Muscle of leg (tissue), 3 donors: ENCODE measurements at regions not wholly inside any gene's neighbourhood (a gene's known extent, or its start where the extent isn't known, plus 50 kb on each side); places are given as distances from the start of the nearest gene placed in this dataset.
"Not testable (repeated sequence)": the region's sequence is repeated elsewhere in the genome, so short reads cannot be mapped to it uniquely, and the experiment has no call there.

Experiments used
- DNase-seq: peaks from one replicate; pipeline ENCODE4 v3.0.0; 2013
- H3K27ac ChIP-seq: one replicate; pipeline ENCODE4 v1.5.1; 2013; ENCODE audit warnings: mild to moderate bottlenecking, low read length, control low read depth
- H3K27me3 ChIP-seq: one replicate; pipeline ENCODE4 v1.6.1; 2013; ENCODE audit warnings: low read length; ENCODE audit not compliant: control insufficient read depth, insufficient read depth
- H3K36me3 ChIP-seq: one replicate; pipeline ENCODE4 v1.6.1; 2013; ENCODE audit warnings: low read length; ENCODE audit not compliant: control insufficient read depth, insufficient read depth
- H3K4me1 ChIP-seq: one replicate; pipeline ENCODE4 v1.6.1; 2013; ENCODE audit warnings: low read length; ENCODE audit not compliant: control insufficient read depth, insufficient read depth
- H3K4me3 ChIP-seq: one replicate; pipeline ENCODE4 v1.5.1; 2013; ENCODE audit warnings: low read length, control low read depth
- H3K9me3 ChIP-seq: replicated peaks from 2 replicates; pipeline ENCODE4 v1.6.1; 2013; ENCODE audit warnings: low read depth, low read length; ENCODE audit not compliant: control insufficient read depth
- WGBS: methylation state at CpG from one replicate; pipeline ENCODE4 v1.1.5; 2013; ENCODE audit warnings: missing lambda C conversion rate; ENCODE audit not compliant: insufficient coverage; 5-methylcytosine and 5-hydroxymethylcytosine counted together

DNA sequence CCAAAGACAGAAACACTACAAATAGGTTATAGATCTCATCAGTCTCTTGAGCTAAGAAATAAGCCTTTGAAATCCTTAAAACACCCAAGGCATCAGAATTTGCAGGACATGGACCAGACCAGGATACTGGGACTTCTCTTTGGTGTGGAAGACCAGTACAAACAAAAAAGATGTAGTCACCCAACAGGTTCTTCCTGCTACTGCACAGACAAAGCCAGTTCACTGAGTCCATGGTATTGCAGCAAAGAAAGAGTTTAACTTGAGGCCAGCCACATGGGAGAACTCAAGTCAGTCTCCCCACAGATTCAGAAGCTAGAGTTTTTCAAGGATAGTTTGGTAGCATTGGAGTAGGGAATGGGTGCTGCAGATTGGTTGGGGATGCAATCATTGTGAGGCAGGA, 169.6 kb upstream of the NDUFV2 start:
- no peak for DNase-seq
- Histone ChIP-seq H3K27ac (no peak overlapping the region), H3K36me3 (no peaks in the 10 kb centered on the region), H3K4me3 (no peak overlapping the region), H3K9me3 (peaks cover 12% of the 10 kb centered on the region), H3K27me3 (no peaks in the 10 kb centered on the region), H3K4me1 (peaks cover 4% of the 10 kb centered on the region)

GRCh38 chr18:8933714-8934284, 168.7 kb upstream of the NDUFV2 start:
- Histone ChIP-seq H3K4me3 (no peak overlapping the region), H3K4me1 (peaks cover 7% of the 10 kb centered on the region), H3K27me3 (no peaks in the 10 kb centered on the region), H3K9me3 (peaks cover 12% of the 10 kb centered on the region), H3K27ac (no peak overlapping the region), H3K36me3 (no peaks in the 10 kb centered on the region)
- no CpG with 5 or more reads among the region's 1 CpG for WGBS
- no peak for DNase-seq

DNA sequence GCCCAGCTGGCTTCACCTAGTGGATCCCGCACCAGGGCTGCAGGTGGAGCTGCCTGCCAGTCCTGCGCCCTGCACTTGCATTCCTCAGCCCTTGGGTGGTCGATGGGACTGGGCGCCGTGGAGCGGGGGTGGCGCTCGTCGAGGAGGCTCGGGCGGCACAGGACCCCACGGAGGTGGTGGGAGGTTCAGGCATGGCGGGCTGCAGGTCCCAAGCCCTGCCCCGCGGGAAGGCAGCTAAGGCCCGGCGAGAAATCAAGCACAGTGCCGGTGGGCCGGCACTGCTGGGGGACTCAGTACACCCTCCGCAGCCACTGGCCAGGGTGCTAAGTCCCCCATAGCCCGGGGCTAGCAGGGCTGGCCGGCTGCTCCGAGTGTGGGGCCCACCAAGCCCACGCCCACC, 167.2 kb upstream of the NDUFV2 start:
- H3K9me3 ChIP-seq, H3K27me3 ChIP-seq, H3K27ac ChIP-seq, H3K36me3 ChIP-seq, DNase-seq, H3K4me3 ChIP-seq: not testable (repeated sequence)
- H3K4me1 ChIP-seq, result peaks cover 11% of the 10 kb centered on the region
- WGBS, result 92% methylated on average over 18 of the region's 24 CpGs

- H3K4me3 ChIP-seq, result no peak overlapping the region
- H3K9me3 ChIP-seq, result peaks cover 4% of the 10 kb centered on the region
- 39% methylated on average over 2 of the region's 3 CpGs for WGBS
- no peak overlapping the region for H3K27ac ChIP-seq
- H3K4me1 ChIP-seq, result peaks cover 11% of the 10 kb centered on the region
- H3K36me3 ChIP-seq, result no peaks in the 10 kb centered on the region
- no peaks in the 10 kb centered on the region for H3K27me3 ChIP-seq
- DNase-seq, result no peak
These were observed 165.9 kb upstream of the NDUFV2 start for GRCh38 chr18:8936619-8937018.

- WGBS, result no CpG with 5 or more reads among the region's 9 CpGs
- Histone ChIP-seq H3K9me3 (peaks cover 4% of the 10 kb centered on the region), H3K36me3 (no peaks in the 10 kb centered on the region), H3K27me3 (no peaks in the 10 kb centered on the region), H3K4me3 (no peak overlapping the region), H3K27ac (peak overlapping the region; percentile 44), H3K4me1 (peaks cover 11% of the 10 kb centered on the region)
- peak; percentile 74 for DNase-seq
These were observed 165.1 kb upstream of the NDUFV2 start for GRCh38 chr18:8937160-8938094.

DNA sequence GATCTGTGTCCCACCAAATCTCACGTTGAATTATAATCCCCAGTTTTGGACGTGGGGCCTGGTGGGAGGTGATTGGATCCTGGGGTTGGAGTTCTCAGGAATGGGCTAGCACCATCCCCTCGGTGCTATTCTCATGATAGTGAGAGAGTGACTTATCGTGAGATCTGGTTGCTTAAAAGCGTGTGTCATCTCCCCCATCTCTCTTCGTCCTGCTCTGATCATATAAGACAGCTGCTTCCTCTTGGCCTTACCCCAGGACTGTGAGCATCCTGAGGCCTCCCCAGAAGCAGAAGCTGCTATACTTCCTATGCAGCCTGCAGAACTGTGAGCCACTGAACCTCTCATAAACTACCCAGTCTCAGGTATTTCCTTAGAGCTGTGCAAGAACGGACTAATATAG, 163.7 kb upstream of the NDUFV2 start:
- WGBS, result no CpG with 5 or more reads among the region's 7 CpGs
- no peaks in the 10 kb centered on the region for H3K9me3 ChIP-seq
- no peak overlapping the region for H3K27ac ChIP-seq
- no peaks in the 10 kb centered on the region for H3K27me3 ChIP-seq
- peak; percentile 74 for DNase-seq
- no peaks in the 10 kb centered on the region for H3K36me3 ChIP-seq
- H3K4me3 ChIP-seq, result no peak overlapping the region
- H3K4me1 ChIP-seq, result peaks cover 11% of the 10 kb centered on the region

- H3K4me1 ChIP-seq, result peaks cover 9% of the 10 kb centered on the region
- no peaks in the 10 kb centered on the region for H3K36me3 ChIP-seq
- no peaks in the 10 kb centered on the region for H3K9me3 ChIP-seq
- no peak overlapping the region for H3K27ac ChIP-seq
- no CpG with 5 or more reads among the region's 6 CpGs for WGBS
- DNase-seq, result no peak
- H3K4me3 ChIP-seq, result no peak overlapping the region
- H3K27me3 ChIP-seq, result no peaks in the 10 kb centered on the region
These were observed 160.2 kb upstream of the NDUFV2 start for GRCh38 chr18:8942021-8942908.

DNA sequence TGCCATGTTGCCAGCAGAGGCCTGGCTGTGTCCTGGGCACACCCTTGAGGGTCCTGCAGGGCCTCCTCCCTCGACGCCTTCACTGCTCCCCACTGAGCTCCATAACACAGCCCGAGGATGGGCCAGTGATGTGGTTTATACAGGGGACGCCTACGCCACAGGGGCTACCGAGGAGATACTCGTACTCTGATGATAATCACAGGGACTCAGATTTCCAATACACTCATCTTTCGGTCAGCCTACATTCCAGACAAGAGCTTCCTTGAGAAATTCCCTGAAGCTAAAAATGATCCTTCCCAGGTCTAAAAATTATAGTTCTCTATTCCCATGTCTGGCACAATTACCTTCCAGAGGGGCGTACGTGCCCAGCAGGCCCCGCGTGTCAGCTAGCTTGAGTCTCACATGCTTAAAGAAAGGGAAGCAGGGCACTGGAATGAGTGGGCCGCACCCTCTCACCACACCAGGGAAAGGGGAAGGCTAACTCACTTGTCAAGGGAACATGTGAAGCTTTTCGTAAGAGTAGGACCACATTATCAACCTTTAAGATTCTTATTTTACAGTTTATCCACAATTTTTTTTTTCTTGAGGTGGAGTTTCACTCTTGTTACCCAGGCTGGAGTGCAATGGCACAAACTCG, 159.5 kb upstream of the NDUFV2 start:
- no peak for DNase-seq
- 86% methylated on average over 6 of the region's 15 CpGs for WGBS

DNA sequence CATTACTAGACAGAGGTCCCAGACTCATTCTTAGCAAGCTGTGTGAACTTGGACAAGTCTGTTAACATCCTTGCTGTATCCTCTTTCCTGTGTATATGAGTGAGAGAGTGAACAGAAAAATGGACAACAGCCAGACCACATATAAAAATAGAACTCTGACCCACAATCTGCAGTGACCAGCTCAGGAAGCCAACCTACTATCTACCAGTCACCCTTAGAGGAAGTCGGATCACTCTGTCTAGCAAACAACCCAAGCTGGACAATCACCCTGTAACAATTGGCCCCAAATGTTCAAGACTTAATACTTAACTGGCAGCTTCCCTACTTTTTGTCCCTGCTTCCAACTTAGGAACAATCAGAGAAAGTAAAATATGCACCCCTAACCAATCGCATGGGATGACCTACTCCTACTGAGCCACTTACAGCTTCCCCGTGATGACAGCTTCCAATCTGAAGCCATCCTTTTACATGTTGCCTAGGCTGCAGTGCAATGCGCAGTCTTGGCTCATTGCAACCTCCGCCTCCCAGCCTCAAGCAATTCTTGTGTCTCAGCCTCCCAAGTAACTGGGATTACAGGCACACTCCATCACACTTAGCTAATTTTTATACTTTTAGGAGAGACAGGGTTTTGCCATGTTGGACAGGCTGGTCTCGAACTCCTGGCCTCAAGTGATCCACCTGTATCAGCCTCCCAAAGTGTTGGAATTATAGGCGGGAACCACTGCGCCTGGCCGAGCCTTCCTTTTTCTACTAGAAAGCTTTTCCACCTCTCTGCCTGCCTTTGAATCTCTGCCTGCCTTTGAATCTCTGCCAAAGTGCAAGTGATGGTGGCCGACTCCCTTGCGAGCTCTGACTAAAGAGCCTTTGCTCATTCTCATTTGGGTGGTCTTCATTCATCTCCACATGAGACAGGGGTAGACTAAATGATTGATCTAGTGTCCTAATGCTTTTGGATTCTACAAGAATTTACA, 158.3 kb upstream of the NDUFV2 start:
- no peak overlapping the region for H3K27ac ChIP-seq
- H3K27me3 ChIP-seq, result no peaks in the 10 kb centered on the region
- no peak overlapping the region for H3K4me3 ChIP-seq
- no peak for DNase-seq
- peaks cover 9% of the 10 kb centered on the region for H3K4me1 ChIP-seq
- no peaks in the 10 kb centered on the region for H3K36me3 ChIP-seq
- no peaks in the 10 kb centered on the region for H3K9me3 ChIP-seq
- WGBS, result 89% methylated on average over 8 of the region's 11 CpGs

More for the DNA sequence above, 159.5 kb upstream of the NDUFV2 start:
- H3K9me3 ChIP-seq, result no peaks in the 10 kb centered on the region
- no peaks in the 10 kb centered on the region for H3K27me3 ChIP-seq
- no peak overlapping the region for H3K27ac ChIP-seq
- H3K4me1 ChIP-seq, result peaks cover 7% of the 10 kb centered on the region
- H3K36me3 ChIP-seq, result no peaks in the 10 kb centered on the region
- no peak overlapping the region for H3K4me3 ChIP-seq
